Urinary bladder (tissue), 3 donors: ENCODE measurements at regions not wholly inside any gene's neighbourhood (a gene's known extent, or its start where the extent isn't known, plus 50 kb on each side); places are given as distances from the start of the nearest gene placed in this dataset.

Experiments
- DNase-seq: peaks from one replicate; pipeline ENCODE4 v3.0.0-alpha.2; 2015; ENCODE audit errors: extremely low spot score
- H3K27ac ChIP-seq: one replicate; pipeline ENCODE4 v1.5.1; 2013; ENCODE audit warnings: low read depth, mild to moderate bottlenecking, moderate library complexity
- H3K36me3 ChIP-seq: one replicate; pipeline ENCODE4 v1.6.1; 2013; ENCODE audit warnings: mild to moderate bottlenecking, moderate library complexity; ENCODE audit not compliant: insufficient read depth
- H3K4me1 ChIP-seq: one replicate; pipeline ENCODE4 v1.6.1; 2013; ENCODE audit warnings: mild to moderate bottlenecking, moderate library complexity; ENCODE audit not compliant: insufficient read depth
- H3K4me3 ChIP-seq: one replicate; pipeline ENCODE4 v1.5.1; 2013; ENCODE audit warnings: low read depth, low read length
- WGBS: extraction: QIAGEN DNeasy Blood & Tissue Kit; methylation state at CpG from one replicate; pipeline ENCODE4 v1.1.7; 2013; 5-methylcytosine and 5-hydroxymethylcytosine counted together
- donor health status: healthy with polysubstance abuse.
- donor health status: healthy.

DNA sequence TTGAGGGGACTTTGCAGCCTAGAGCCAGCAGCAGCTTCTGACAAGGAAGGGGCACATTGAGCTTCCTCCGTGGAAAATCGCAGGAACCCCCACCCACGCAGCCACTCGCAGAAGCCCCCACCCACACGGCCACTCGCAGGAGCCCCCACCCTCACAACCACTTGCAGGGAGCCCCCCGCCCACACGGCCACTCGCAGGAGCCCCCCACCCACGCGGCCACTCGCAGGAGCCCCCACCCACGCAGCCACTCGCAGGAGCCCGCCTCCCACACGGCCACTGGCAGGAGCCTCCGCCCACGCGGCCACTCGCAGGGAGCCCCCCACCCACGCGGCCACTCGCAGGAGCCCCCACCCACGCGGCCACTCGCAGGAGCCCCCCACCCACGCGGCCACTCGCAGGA, 228.4 kb upstream of the CDH4 start:
- H3K27ac ChIP-seq, result no peak overlapping the region
- WGBS, result 88% methylated on average over 27 of the region's 29 CpGs
- no peaks in the 10 kb centered on the region for H3K36me3 ChIP-seq
- H3K4me1 ChIP-seq, result no peaks in the 10 kb centered on the region
- no peak for DNase-seq
- no peak overlapping the region for H3K4me3 ChIP-seq

DNA sequence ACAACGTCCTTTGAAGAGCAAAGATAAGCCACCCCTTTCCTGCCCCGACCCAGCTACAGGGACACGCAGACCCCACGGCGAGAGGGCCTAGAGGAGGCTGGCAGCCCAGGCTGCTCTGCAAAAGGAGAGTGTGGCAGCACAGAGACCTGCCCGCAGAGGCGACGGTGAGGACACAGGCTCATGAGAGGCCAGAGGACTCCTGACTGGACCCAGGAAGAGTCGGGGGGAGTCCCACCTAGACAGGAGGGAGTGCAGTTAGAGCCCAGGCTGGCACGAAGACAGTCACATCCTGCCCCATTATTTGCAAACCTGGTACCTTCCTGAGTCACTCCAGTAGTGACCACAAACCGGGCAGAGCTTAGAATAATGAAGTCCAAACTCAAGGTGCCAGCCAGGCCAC, 227.7 kb upstream of the CDH4 start:
- Histone ChIP-seq H3K27ac (no peak overlapping the region), H3K4me1 (no peaks in the 10 kb centered on the region), H3K36me3 (no peaks in the 10 kb centered on the region), H3K4me3 (no peak overlapping the region)
- WGBS, result 78% methylated on average over 11 of the region's 11 CpGs
- DNase-seq, result no peak

GRCh38 chr20:61025536-61025935, 226.5 kb upstream of the CDH4 start:
- DNase-seq, result no peak
- Histone ChIP-seq H3K4me1 (no peaks in the 10 kb centered on the region), H3K27ac (no peak overlapping the region), H3K36me3 (no peaks in the 10 kb centered on the region), H3K4me3 (no peak overlapping the region)
- WGBS, result 88% methylated on average over 10 of the region's 10 CpGs

- H3K27ac ChIP-seq, result no peak overlapping the region
- no peaks in the 10 kb centered on the region for H3K4me1 ChIP-seq
- H3K4me3 ChIP-seq, result no peak overlapping the region
- H3K36me3 ChIP-seq, result no peaks in the 10 kb centered on the region
- WGBS, result 92% methylated on average over 6 of the region's 6 CpGs
- no peak for DNase-seq
Observed at GRCh38 chr20:61026173-61026572, 225.9 kb upstream of the CDH4 start.

DNA sequence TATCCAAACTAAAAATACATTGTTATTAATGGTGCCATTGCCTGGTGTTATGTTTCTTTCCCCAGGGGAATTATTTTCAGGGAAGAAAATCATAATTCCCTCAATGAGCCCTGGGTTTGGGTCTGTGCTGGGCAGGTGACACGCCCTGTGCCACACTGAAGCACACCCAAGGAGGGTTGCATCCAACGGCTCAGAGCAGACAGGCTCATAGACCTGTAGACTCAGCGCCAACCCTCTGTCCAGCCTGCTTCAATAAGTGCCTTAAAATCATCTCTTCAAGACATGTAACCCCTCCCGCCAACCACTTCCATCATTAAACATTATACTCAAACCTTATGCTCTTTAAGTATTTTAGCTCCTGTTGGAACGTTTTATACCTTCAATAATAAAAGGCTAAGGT, 225.3 kb upstream of the CDH4 start:
- no peaks in the 10 kb centered on the region for H3K36me3 ChIP-seq
- no peak overlapping the region for H3K4me3 ChIP-seq
- WGBS, result 75% methylated on average over 5 of the region's 5 CpGs
- DNase-seq, result no peak
- no peak overlapping the region for H3K27ac ChIP-seq
- no peaks in the 10 kb centered on the region for H3K4me1 ChIP-seq

GRCh38 chr20:61027218-61027617, 224.8 kb upstream of the CDH4 start:
- Histone ChIP-seq H3K4me1 (no peaks in the 10 kb centered on the region), H3K27ac (no peak overlapping the region), H3K36me3 (no peaks in the 10 kb centered on the region), H3K4me3 (no peak overlapping the region)
- 79% methylated on average over 4 of the region's 4 CpGs for WGBS
- no peak for DNase-seq

GRCh38 chr20:61030130-61030529, 221.9 kb upstream of the CDH4 start:
- no peak overlapping the region for H3K4me3 ChIP-seq
- no peak for DNase-seq
- H3K36me3 ChIP-seq, result no peaks in the 10 kb centered on the region
- no peaks in the 10 kb centered on the region for H3K4me1 ChIP-seq
- H3K27ac ChIP-seq, result no peak overlapping the region

DNA sequence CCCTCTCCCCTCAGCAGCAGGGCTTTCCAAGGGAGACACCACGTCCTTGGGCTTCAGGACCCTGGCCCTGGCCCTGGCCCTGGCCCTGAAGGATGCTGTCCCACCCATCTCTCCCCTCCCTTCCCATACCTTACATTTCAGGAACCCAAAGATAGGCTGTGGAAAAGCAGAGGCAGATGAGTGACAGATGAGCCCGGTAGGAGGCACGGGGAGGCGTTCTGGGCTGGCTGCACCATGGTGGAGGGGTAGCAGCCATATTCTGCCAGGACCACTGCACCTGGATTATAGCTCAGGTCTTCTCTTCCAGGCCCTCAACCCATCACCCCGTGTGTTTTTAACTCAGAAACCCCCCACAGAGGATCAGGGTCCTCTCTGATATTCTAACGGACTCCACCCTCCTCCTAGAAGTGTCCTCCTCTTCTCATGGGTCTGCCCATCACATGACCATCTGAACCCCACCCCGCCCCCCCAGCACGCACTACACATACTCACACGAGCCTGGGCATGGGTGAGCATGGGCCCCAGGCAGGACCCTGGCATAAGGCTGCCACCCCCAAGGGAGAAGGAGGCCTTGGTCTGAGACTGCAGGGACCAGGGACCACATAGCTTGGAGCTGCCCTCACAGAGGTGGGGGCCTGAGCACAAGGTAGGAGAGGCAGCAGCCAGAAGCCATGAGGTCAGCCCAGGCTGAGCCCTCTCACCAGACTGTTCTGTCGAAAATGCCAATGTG, 220.8 kb upstream of the CDH4 start:
- DNase-seq, result no peak
- no peak overlapping the region for H3K4me3 ChIP-seq
- 60% methylated on average over 10 of the region's 10 CpGs for WGBS
- H3K4me1 ChIP-seq, result no peaks in the 10 kb centered on the region
- no peaks in the 10 kb centered on the region for H3K36me3 ChIP-seq
- H3K27ac ChIP-seq, result no peak overlapping the region

DNA sequence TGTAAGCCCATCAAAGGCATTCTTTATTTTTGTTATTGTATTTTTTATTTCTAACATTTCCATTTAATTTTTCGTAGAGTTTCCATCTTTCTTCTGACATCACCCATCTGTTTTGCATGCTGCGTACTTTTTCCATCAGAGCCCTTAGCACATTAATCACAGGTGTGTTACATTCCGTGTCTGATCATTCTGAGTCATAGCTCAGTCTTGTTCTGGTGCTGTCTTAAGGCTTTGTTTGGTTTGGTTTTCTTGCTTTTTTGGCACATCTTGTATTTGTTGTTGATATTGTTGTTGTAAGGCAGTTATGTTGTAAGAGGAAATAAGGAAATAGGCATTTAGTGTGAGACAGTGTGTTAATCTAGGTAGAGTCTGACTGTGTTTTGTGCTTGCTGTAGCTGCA, 214.6 kb upstream of the CDH4 start:
- 79% methylated on average over 3 of the region's 3 CpGs for WGBS
- Histone ChIP-seq H3K4me3 (no peak overlapping the region), H3K4me1 (no peaks in the 10 kb centered on the region), H3K27ac (no peak overlapping the region), H3K36me3 (no peaks in the 10 kb centered on the region)
- no peak for DNase-seq

DNA sequence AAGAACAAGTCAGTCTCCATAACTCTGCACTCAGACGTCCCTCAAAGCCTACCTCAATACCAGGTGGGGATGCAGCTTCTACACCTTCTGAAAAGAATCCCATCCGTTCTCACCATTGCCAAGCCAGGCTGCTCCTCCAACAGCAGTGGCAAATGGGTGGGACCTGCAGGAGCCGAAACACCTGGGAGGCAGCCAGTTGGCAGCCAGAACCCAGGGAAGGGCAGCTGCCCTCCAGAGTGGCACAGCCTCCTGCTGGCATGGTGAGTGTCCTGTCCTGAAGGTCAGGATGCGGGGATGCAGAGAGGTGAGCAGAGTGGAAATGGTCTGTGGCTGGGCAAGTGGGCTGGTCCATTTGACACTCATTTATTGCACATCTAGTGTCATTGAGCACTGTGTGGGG, 210.6 kb upstream of the CDH4 start:
- DNase-seq, result no peak
- Histone ChIP-seq H3K4me1 (no peaks in the 10 kb centered on the region), H3K4me3 (no peak overlapping the region), H3K27ac (no peak overlapping the region), H3K36me3 (no peaks in the 10 kb centered on the region)
- 83% methylated on average over 4 of the region's 4 CpGs for WGBS

DNA sequence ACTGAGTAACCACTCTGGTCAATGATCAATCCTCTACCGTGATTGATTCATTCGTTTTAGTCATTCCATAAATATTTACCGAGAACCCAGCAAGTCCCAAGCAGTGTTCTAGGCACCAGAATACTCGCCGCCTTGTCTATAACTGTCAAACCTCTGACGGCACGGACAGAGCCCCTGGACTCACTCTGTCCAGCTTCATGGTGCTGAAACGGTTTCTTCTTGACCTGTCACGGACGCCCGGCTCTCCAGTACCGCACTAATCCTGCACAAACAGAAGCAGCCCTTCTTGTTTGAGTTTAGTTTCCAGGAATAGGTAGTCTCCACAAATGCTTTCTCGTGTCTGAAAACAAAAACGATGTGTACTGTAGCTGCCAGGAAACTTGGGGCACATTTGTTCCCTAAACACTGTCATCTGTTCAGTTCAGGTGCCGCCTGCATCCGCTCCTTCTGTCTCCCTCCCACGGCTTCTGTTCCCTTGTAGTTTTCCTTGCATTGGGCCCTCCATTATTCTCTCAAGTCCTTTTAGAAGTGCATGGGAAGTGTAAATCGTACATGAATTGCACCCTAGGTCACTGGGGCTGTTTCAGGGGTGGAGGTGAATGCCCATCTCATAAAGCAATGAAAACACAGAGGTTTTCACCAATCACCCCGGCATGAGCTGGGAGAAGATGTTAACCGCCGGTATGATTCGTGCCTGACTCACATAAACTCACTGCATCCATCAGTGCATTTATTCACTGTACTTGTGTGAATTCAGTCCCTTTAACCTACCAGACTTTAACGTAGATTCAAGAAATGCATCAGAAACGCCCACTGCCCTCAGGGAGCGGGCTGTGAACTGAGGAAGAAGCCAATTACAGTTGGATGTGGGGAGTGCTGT, 209.3 kb upstream of the CDH4 start:
- WGBS, result 66% methylated on average over 25 of the region's 25 CpGs
- no peak for DNase-seq
- Histone ChIP-seq H3K4me1 (no peaks in the 10 kb centered on the region), H3K36me3 (no peaks in the 10 kb centered on the region), H3K4me3 (no peak overlapping the region), H3K27ac (no peak overlapping the region)

- Histone ChIP-seq H3K36me3 (no peaks in the 10 kb centered on the region), H3K4me3 (no peak overlapping the region), H3K27ac (no peak overlapping the region), H3K4me1 (no peaks in the 10 kb centered on the region)
- DNase-seq, result no peak
- WGBS, result 70% methylated on average over 9 of the region's 9 CpGs
Observed at GRCh38 chr20:61043681-61044080, 208.4 kb upstream of the CDH4 start.

- 50% methylated on average over 4 of the region's 4 CpGs for WGBS
- H3K4me1 ChIP-seq, result no peaks in the 10 kb centered on the region
- H3K4me3 ChIP-seq, result no peak overlapping the region
- H3K36me3 ChIP-seq, result no peaks in the 10 kb centered on the region
- no peak overlapping the region for H3K27ac ChIP-seq
- DNase-seq, result no peak
Observed at GRCh38 chr20:61044499-61044898, 207.6 kb upstream of the CDH4 start.

DNA sequence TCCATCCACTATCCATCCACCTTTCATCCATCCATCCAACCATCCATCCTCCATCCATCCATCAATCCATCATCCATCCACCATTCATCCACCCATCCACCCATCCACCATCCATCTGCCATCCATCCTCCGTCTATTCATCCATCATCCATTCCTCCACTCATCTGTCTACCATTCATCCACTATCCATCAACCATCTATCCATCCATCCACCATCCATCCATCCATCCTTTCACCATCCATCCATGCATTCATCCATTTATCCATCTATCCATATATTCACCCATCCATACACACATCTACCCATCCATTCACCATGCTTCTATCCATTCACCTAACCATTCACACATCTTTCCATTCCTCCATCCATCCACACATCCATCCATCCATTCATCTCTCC, 207.0 kb upstream of the CDH4 start:
- WGBS, result 87% methylated on average over 1 of the region's 1 CpG
- H3K36me3 ChIP-seq, result no peaks in the 10 kb centered on the region
- DNase-seq, result no peak
- H3K27ac ChIP-seq, result no peak overlapping the region
- no peak overlapping the region for H3K4me3 ChIP-seq
- no peaks in the 10 kb centered on the region for H3K4me1 ChIP-seq
